ENCODE measurements at regions not wholly inside any gene's neighbourhood (a gene's known extent, or its start where the extent isn't known, plus 50 kb on each side); places are given as distances from the start of the nearest gene placed in this dataset.

DNA sequence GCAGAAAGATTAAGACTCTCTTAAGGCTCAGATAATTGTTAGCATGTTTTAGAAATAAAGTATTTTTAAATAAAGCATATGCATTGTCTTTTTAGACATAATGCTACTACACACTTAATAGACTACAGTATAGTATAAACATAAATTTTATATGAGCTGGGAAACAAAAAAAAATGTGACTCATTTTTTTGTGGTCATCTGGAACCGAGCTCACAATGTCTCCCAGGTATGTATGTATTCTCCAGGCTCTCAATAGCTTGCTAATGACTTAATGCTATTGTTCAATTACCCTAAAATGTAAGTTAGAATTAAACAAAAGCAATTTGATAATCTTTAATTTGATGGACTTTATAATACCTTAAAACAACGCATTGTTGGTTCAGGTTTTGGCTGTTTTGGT, 167.2 kb downstream of the NUP35 start:
- H3K9me3 ChIP-seq (ENCODE audit: low read depth, low read length): no peaks in the 10 kb centered on the region
- no peak overlapping the region for H3K4me3 ChIP-seq (ENCODE audit: insufficient read depth, low read length)
- no peaks in the 10 kb centered on the region for H4K20me1 ChIP-seq (ENCODE audit: insufficient read depth, low read length)
- no peaks in the 10 kb centered on the region for H3K36me3 ChIP-seq (ENCODE audit: insufficient read depth, low read length)
- DNase-seq (ENCODE audit: insufficient read length, low spot score, missing footprints): no peak
- H3K4me2 ChIP-seq (ENCODE audit: insufficient read depth, low read length): no peak overlapping the region
- H3K27me3 ChIP-seq (ENCODE audit: insufficient read depth, low read length): no peaks in the 10 kb centered on the region
- no peaks in the 10 kb centered on the region for H3K79me2 ChIP-seq (ENCODE audit: insufficient read depth, low read length)
- no peak for TF ChIP-seq CTCF (IDR thresholded peaks at IDR 0.05; ENCODE audit: extremely low read depth, low read depth, low read length)
- H3K27ac ChIP-seq (ENCODE audit: low read depth, low read length): no peak overlapping the region
- H2AFZ ChIP-seq (ENCODE audit: low read length): no peak overlapping the region
- H3K4me1 ChIP-seq (ENCODE audit: insufficient read depth, low read length): no peaks in the 10 kb centered on the region

GRCh38 chr2:183292028-183292427, 167.8 kb downstream of the NUP35 start:
- no peak overlapping the region for H2AFZ ChIP-seq (ENCODE audit: low read length)
- no peaks in the 10 kb centered on the region for H3K36me3 ChIP-seq (ENCODE audit: insufficient read depth, low read length)
- H3K27ac ChIP-seq (ENCODE audit: low read depth, low read length): no peak overlapping the region
- no peak for TF ChIP-seq CTCF (IDR thresholded peaks at IDR 0.05; ENCODE audit: extremely low read depth, low read depth, low read length)
- no peak for DNase-seq (ENCODE audit: insufficient read length, low spot score, missing footprints)
- H3K4me1 ChIP-seq (ENCODE audit: insufficient read depth, low read length): no peaks in the 10 kb centered on the region
- no peak overlapping the region for H3K4me2 ChIP-seq (ENCODE audit: insufficient read depth, low read length)
- no peaks in the 10 kb centered on the region for H3K79me2 ChIP-seq (ENCODE audit: insufficient read depth, low read length)
- H3K9me3 ChIP-seq (ENCODE audit: low read depth, low read length): no peaks in the 10 kb centered on the region
- H3K4me3 ChIP-seq (ENCODE audit: insufficient read depth, low read length): no peak overlapping the region
- no peaks in the 10 kb centered on the region for H4K20me1 ChIP-seq (ENCODE audit: insufficient read depth, low read length)
- no peaks in the 10 kb centered on the region for H3K27me3 ChIP-seq (ENCODE audit: insufficient read depth, low read length)

DNA sequence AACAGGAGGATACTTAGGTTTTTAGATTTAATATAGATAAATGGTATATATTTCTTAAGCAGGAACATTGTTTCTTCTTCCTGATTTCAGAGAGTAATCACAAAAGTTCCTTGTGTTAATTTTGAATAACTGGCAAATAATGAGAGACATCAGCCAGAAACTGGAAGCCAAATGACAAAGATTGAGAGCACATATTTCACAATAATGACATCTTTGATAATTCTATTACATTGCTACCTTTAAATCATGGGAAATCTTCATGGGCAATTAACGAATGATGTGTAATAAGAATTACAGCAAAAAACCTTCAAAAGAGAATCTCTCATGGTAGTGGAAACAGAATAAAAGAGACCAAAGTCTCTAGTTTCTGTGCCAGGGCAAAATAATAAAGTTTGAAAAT, 215.1 kb downstream of the NUP35 start:
- H3K4me1 ChIP-seq (ENCODE audit: insufficient read depth, low read length): no peaks in the 10 kb centered on the region
- no peaks in the 10 kb centered on the region for H3K79me2 ChIP-seq (ENCODE audit: insufficient read depth, low read length)
- no peak overlapping the region for H3K27ac ChIP-seq (ENCODE audit: low read depth, low read length)
- H2AFZ ChIP-seq (ENCODE audit: low read length): no peak overlapping the region
- H3K27me3 ChIP-seq (ENCODE audit: insufficient read depth, low read length): no peaks in the 10 kb centered on the region
- no peak overlapping the region for H3K4me2 ChIP-seq (ENCODE audit: insufficient read depth, low read length)
- no peaks in the 10 kb centered on the region for H4K20me1 ChIP-seq (ENCODE audit: insufficient read depth, low read length)
- TF ChIP-seq CTCF (IDR thresholded peaks at IDR 0.05; ENCODE audit: extremely low read depth, low read depth, low read length): no peak
- DNase-seq (ENCODE audit: insufficient read length, low spot score, missing footprints): no peak
- H3K36me3 ChIP-seq (ENCODE audit: insufficient read depth, low read length): no peaks in the 10 kb centered on the region
- no peak overlapping the region for H3K4me3 ChIP-seq (ENCODE audit: insufficient read depth, low read length)
- H3K9me3 ChIP-seq (ENCODE audit: low read depth, low read length): no peaks in the 10 kb centered on the region

DNA sequence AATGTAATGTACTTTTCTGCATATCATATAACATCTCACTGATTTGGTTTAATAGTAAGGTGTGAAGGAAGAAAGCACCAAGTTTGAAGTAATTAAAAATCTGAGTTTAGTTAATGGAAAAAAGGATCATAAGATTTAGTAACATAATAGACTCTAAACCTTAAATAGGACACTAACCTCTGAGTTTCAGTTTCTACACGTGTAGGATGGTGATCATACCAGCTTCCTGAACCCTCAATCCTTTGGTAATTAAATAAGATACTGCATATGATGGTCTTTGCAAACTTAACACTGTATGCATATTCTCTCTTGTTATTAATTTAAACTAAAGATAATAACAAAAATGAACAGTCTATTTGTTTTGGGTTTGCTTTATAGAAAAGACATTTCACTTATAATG, 216.8 kb downstream of the NUP35 start:
- Histone ChIP-seq H3K27ac (ENCODE audit: low read depth, low read length) (no peak overlapping the region), H3K27me3 (ENCODE audit: insufficient read depth, low read length) (no peaks in the 10 kb centered on the region), H3K4me2 (ENCODE audit: insufficient read depth, low read length) (no peak overlapping the region), H3K36me3 (ENCODE audit: insufficient read depth, low read length) (no peaks in the 10 kb centered on the region), H3K4me1 (ENCODE audit: insufficient read depth, low read length) (no peaks in the 10 kb centered on the region), H4K20me1 (ENCODE audit: insufficient read depth, low read length) (no peaks in the 10 kb centered on the region), H2AFZ (ENCODE audit: low read length) (peak overlapping the region; percentile 5), H3K4me3 (ENCODE audit: insufficient read depth, low read length) (no peak overlapping the region), H3K79me2 (ENCODE audit: insufficient read depth, low read length) (no peaks in the 10 kb centered on the region), H3K9me3 (ENCODE audit: low read depth, low read length) (no peaks in the 10 kb centered on the region)
- no peak for DNase-seq (ENCODE audit: insufficient read length, low spot score, missing footprints)
- no peak for TF ChIP-seq CTCF (IDR thresholded peaks at IDR 0.05; ENCODE audit: extremely low read depth, low read depth, low read length)

Measured in osteoblast (primary cell).